Common myeloid progenitor, CD34-positive (primary cell): ENCODE measurements at regions not wholly inside any gene's neighbourhood (a gene's known extent, or its start where the extent isn't known, plus 50 kb on each side); places are given as distances from the start of the nearest gene placed in this dataset.

Experiments used
- CTCF ChIA-PET: fragments of 350-600 bp; sonication (Branson Sonifier 250); formaldehyde crosslinking; loops from one replicate; lab custom pipeline; 2021; ENCODE audit warnings: antibody characterized with exemption; lab: Charles Lee
- POLR2A ChIA-PET: fragments of 350-600 bp; sonication (Branson Sonifier 250); formaldehyde crosslinking; loops from one replicate; lab custom pipeline; 2021; ENCODE audit warnings: antibody characterized with exemption; lab: Charles Lee
- DNase-seq, 3 donors: peaks; one replicate each; pipeline versions ENCODE4 v3.0.0 to v3.0.0-alpha.2; 2013
- H3K27ac ChIP-seq, 2 experiments: 1 replicate in 1 of 2; 2 replicates in 1 of 2; pipeline ENCODE4 v1.7.0; 2013; ENCODE audit warnings: inconsistent platforms in 2 of 2, low read length in 2 of 2, mild to moderate bottlenecking in 2 of 2, low read depth in 1 of 2, moderate library complexity in 1 of 2; ENCODE audit not compliant: severe bottlenecking in 2 of 2, insufficient read depth in 1 of 2, poor library complexity in 1 of 2
- H3K27me3 ChIP-seq, 5 experiments: replicated peaks in 2 of 5; 1 replicate in 3 of 5; 2 replicates in 2 of 5; pipeline versions ENCODE4 v1.6.1 to v1.7.0; 2013; ENCODE audit warnings: low read length in 4 of 5, mild to moderate bottlenecking in 2 of 5, moderate library complexity in 2 of 5, inconsistent platforms in 1 of 5; ENCODE audit not compliant: insufficient read depth in 5 of 5, control insufficient read depth in 4 of 5
- H3K36me3 ChIP-seq, 4 experiments: 1 replicate in 2 of 4; 2 replicates in 2 of 4; pipeline versions ENCODE4 v1.6.1 to v1.7.0; 2013; ENCODE audit warnings: low read length in 3 of 4, control low read depth in 1 of 4, mild to moderate bottlenecking in 1 of 4; ENCODE audit not compliant: control insufficient read depth in 4 of 4, insufficient read depth in 4 of 4
- H3K4me1 ChIP-seq, 4 experiments: 1 replicate in 3 of 4; 2 replicates in 1 of 4; pipeline versions ENCODE4 v1.6.1 to v1.7.1; 2013; ENCODE audit warnings: low read length in 3 of 4, mild to moderate bottlenecking in 3 of 4, control low read depth in 1 of 4, inconsistent platforms in 1 of 4, moderate library complexity in 1 of 4; ENCODE audit not compliant: control insufficient read depth in 4 of 4, insufficient read depth in 4 of 4; ENCODE audit errors: control extremely low read depth in 1 of 4
- H3K4me3 ChIP-seq, 7 experiments: 1 replicate in 4 of 7; 2 replicates in 3 of 7; pipeline versions ENCODE4 v1.5.1 to v1.7.0; 2013; ENCODE audit warnings: mild to moderate bottlenecking in 7 of 7, low read length in 6 of 7, moderate library complexity in 6 of 7, inconsistent platforms in 2 of 7, low read depth in 2 of 7, control low read depth in 1 of 7; ENCODE audit not compliant: insufficient read depth in 4 of 7, control insufficient read depth in 1 of 7; ENCODE audit errors: extremely low read depth in 1 of 7
- H3K9me3 ChIP-seq, 5 experiments: 1 replicate in 4 of 5; 2 replicates in 1 of 5; pipeline versions ENCODE4 v1.6.1 to v1.7.1; 2013; ENCODE audit warnings: low read length in 4 of 5, mild to moderate bottlenecking in 2 of 5, inconsistent platforms in 1 of 5, low read depth in 1 of 5, moderate library complexity in 1 of 5; ENCODE audit not compliant: control insufficient read depth in 4 of 5, insufficient read depth in 2 of 5; ENCODE audit errors: control extremely low read depth in 1 of 5
- WGBS: methylation state at CpG from one replicate; pipeline ENCODE4 v1.1.5; 2013; ENCODE audit not compliant: insufficient coverage; 5-methylcytosine and 5-hydroxymethylcytosine counted together

DNA sequence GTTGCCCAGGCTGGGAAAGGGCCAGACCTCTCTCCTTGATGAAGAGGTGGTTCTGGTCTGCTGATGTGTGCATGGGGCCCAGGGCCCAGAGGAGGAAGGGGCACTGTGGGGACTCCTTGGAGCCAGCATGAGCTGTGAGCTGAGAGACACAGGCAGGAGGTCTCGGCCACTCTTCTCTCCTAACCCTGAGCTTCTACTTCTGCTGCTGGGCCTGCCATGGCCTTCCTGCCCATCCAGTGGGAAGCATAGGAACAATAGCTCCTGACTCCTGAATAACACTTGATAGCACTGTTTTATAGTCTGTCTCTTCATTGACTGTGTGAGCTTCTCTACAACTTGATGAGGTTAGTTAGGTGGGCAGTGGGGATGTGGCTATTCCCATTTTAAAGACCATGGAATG is 181.1 kb downstream of the UTP18 start:
- Histone ChIP-seq H3K4me3 (no peak overlapping the region), H3K4me1 (peaks cover 0 to 9% (median 5%) of the 10 kb centered on the region in 4 experiments), H3K27ac (no peak overlapping the region), H3K36me3 (no peaks in the 10 kb centered on the region), H3K9me3 (no peaks in the 10 kb centered on the region), H3K27me3 (peaks cover 0 to 4% (median 0%) of the 10 kb centered on the region in 5 experiments)
- POLR2A ChIA-PET, result interaction anchor here (0.8 kb wide), 1 partner anchor 9 kb away, joined by 3 read pairs; no protein-coding TSS in a partner anchor
- DNase-seq, result no peak
- CTCF ChIA-PET, result interaction anchor here (1.4 kb wide), 1 partner anchor 70 kb away, joined by 5 read pairs; no protein-coding TSS in a partner anchor
- WGBS, result 100% methylated on average over 1 of the region's 1 CpG

DNA sequence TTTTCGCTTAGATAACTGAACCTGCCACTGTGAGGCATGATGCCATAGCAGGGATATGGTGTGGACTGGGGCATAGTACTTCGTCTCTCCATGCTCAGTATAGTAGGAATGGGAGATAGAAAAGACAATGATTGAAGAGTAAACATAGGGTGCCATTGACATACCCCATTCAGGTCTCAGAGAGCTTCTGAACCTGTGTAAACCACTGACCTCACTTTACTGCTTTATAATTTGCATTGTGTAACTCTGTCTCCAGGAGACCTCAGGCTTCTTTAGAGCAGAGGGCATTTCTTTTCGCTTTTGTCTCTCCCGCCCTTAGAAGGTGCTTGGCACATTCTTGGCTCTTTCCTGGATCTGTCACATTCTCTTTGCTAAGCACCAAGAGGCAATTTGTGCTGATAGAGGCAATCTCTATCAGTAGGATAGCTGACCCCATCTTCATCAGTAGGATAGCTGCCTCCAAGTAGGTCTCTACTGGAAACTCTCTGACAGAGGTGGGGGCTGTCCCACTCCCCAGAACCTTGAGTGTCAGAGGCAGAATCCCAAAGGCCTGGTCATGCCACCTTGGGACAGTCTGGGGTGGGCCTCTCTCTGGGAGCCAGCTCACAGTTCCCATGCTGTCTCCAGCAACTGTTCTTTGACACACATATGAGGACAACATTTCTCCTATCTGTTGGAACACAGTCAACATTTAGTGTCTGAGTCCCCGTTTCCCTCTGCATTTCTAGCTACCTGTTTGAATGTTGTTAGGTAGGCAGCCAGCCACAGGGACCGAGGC is 181.9 kb downstream of the UTP18 start:
- DNase-seq, result no peak
- Histone ChIP-seq H3K27me3 (peaks cover 0 to 4% (median 0%) of the 10 kb centered on the region in 5 experiments), H3K4me1 (peaks cover 0 to 9% (median 5%) of the 10 kb centered on the region in 4 experiments), H3K36me3 (no peaks in the 10 kb centered on the region), H3K4me3 (no peak overlapping the region), H3K27ac (no peak overlapping the region), H3K9me3 (no peaks in the 10 kb centered on the region)
- ChIA-PET POLR2A (interaction anchor here (0.8 kb wide), 1 partner anchor 10 kb away, joined by 3 read pairs; no protein-coding TSS in a partner anchor), CTCF (interaction anchor here (1.4 kb wide), 1 partner anchor 71 kb away, joined by 5 read pairs; no protein-coding TSS in a partner anchor)
- WGBS, result 96% methylated on average over 5 of the region's 6 CpGs

DNA sequence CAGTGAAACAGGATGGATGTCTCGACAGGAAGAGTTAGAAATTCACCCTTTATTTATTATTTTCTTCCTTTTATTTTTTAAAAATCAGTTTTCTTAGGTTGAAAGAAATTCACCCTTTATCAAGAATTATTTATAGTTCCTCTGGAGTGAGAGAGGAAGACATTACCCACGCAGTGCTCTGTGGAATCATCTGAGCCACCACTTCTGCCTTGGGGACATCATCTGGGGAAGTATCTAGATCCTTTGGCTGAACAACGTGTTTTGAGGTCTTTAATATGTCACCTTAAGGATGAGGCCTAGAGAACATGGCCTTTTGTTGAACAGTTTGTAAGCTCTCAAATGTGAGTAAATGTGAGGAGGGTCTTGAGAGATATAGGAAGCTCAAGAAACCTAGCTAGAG is 183.3 kb downstream of the UTP18 start:
- peaks cover 0 to 4% (median 0%) of the 10 kb centered on the region in 5 experiments for H3K27me3 ChIP-seq
- H3K4me1 ChIP-seq, result peaks cover 0 to 9% (median 5%) of the 10 kb centered on the region in 4 experiments
- no peaks in the 10 kb centered on the region for H3K36me3 ChIP-seq
- ChIA-PET POLR2A (no interaction called here), CTCF (interaction anchor here (1.1 kb wide), 1 partner anchor 8 kb away, joined by 4 read pairs; no protein-coding TSS in a partner anchor)
- no peak overlapping the region for H3K4me3 ChIP-seq
- 20% methylated on average over 2 of the region's 3 CpGs for WGBS
- H3K27ac ChIP-seq, result no peak overlapping the region
- no peaks in the 10 kb centered on the region for H3K9me3 ChIP-seq
- no peak for DNase-seq

DNA sequence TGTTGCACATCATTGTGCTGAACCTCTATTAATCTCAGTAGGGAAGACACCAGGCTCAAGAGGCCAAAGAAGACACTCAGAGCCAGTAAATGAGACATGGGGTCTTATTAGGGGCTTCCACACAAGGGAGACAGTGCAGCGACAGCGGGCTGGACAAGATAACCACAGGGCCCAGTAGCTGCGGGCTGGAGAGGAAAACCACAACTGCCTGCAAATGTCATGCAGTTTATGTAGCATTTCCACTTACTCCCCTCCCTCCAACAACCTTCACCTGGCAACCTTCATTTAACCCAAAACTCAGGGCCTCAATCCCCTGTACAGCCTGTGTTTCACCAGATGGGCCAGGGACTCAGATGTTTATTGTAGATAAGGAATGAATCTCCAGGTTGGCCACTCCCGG is 185.6 kb downstream of the UTP18 start:
- H3K27me3 ChIP-seq, result peaks cover 0 to 4% (median 0%) of the 10 kb centered on the region in 5 experiments
- H3K9me3 ChIP-seq, result no peaks in the 10 kb centered on the region
- H3K36me3 ChIP-seq, result no peaks in the 10 kb centered on the region
- ChIA-PET POLR2A (no interaction called here), CTCF (no interaction called here)
- no CpG with 5 or more reads among the region's 4 CpGs for WGBS
- DNase-seq, result peak in 2 of 3 donors; percentile 70 to 80
- peaks cover 0 to 9% (median 5%) of the 10 kb centered on the region in 4 experiments for H3K4me1 ChIP-seq
- no peak overlapping the region for H3K27ac ChIP-seq
- H3K4me3 ChIP-seq, result no peak overlapping the region

DNA sequence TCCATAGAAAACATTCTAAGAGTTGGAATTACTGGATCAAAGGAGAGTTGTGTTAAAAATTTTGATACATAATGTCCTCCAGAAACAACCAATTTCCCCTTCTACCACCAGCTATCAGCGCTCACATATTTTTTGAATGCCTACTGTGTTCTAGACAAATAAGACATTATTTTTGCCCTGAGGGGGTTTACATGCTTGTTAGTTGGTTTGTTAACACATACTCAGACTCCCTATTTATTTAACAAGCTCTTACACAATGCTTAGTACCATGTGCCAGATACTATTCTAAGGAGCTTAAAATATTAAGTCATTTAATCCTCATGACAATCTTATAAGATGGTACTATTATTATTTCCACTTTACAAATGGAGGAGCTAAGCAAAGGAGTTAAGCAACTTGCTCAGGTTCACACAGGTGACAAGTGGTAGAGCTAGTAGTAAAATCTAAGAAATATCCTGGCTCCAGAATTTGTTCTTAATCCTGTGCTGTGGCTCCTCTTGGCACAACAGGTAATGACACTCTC is 194.2 kb downstream of the UTP18 start:
- no peaks in the 10 kb centered on the region for H3K36me3 ChIP-seq
- H3K9me3 ChIP-seq, result no peaks in the 10 kb centered on the region
- DNase-seq, result no peak
- no CpG with 5 or more reads among the region's 1 CpG for WGBS
- CTCF ChIA-PET, result interaction anchor here (0.8 kb wide), 1 partner anchor 19 kb away, joined by 4 read pairs; no protein-coding TSS in a partner anchor
- H3K27ac ChIP-seq, result no peak overlapping the region
- no peaks in the 10 kb centered on the region for H3K27me3 ChIP-seq
- POLR2A ChIA-PET, result no interaction called here
- H3K4me3 ChIP-seq, result no peak overlapping the region
- peaks cover 0 to 10% (median 5%) of the 10 kb centered on the region in 4 experiments for H3K4me1 ChIP-seq

DNA sequence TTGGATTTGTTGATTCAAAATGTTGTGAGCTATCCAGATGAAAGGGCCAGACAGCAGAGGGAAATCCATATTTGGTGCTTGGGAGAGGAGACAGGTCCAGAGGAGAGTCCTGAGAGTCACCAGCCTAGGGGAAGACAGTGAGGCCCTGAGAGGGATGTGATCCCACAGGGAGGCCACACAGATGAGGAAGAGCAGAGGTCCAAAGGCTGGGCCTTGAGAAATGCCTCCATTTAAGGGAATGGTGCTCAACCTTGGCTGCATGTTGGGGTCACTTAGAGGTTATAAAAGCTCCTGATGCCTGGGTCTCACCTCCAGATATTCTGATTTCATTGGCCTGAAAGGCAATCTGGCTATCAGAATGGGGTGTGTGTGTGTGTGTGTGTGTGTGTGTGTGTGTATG is 194.9 kb downstream of the UTP18 start:
- ChIA-PET CTCF (interaction anchor here (0.8 kb wide), 1 partner anchor 20 kb away, joined by 4 read pairs; no protein-coding TSS in a partner anchor), POLR2A (no interaction called here)
- no peaks in the 10 kb centered on the region for H3K27me3 ChIP-seq

DNA sequence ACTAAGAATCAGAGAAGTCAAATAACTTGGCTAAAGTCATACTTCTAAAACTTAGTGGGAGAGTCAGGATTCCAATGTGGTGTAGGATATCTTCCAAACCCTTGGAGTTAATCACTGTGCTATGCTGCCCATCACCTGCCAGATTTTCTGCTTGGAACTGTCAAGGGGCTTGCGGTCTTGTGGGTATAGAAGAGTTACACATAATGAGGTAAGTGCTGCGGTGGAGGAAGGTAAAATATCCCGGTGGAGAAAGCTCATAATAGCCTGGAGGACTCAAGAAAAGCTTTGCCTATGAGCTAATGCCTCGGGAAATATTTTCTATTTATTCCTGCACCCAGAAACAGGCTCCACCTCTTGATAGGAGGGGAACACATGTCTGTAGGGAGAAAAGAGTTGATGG is 195.6 kb downstream of the UTP18 start:
- H3K9me3 ChIP-seq, result no peaks in the 10 kb centered on the region
- no peak overlapping the region for H3K27ac ChIP-seq
- 100% methylated on average over 4 of the region's 4 CpGs for WGBS
- H3K27me3 ChIP-seq, result no peaks in the 10 kb centered on the region
- ChIA-PET CTCF (interaction anchor here (1.9 to 2.0 kb wide), 2 partner anchors 16 to 82 kb away, joined by 5 read pairs; no protein-coding TSS in a partner anchor), POLR2A (no interaction called here)
- no peak for DNase-seq
- H3K36me3 ChIP-seq, result no peaks in the 10 kb centered on the region
- no peak overlapping the region for H3K4me3 ChIP-seq
- peaks cover 0 to 10% (median 5%) of the 10 kb centered on the region in 4 experiments for H3K4me1 ChIP-seq

More for the DNA sequence above, 194.9 kb downstream of the UTP18 start:
- Histone ChIP-seq H3K4me1 (peaks cover 0 to 10% (median 5%) of the 10 kb centered on the region in 4 experiments), H3K27ac (no peak overlapping the region), H3K9me3 (no peaks in the 10 kb centered on the region), H3K4me3 (no peak overlapping the region), H3K36me3 (no peaks in the 10 kb centered on the region)
- no peak for DNase-seq
